Right lobe of liver (tissue), 4 donors: ENCODE measurements at regions not wholly inside any gene's neighbourhood (a gene's known extent, or its start where the extent isn't known, plus 50 kb on each side); places are given as distances from the start of the nearest gene placed in this dataset.

Source experiments
- POLR2A ChIP-seq: fragments of 450-650 bp; IDR thresholded peaks from one replicate; pipeline ENCODE4 v1.6.1; 2017; ENCODE audit warnings: antibody characterized with exemption, mild to moderate bottlenecking
- TF ChIP-seq, protein P1 (sequence below), 4 donors: fragments of 200-600 bp in 3 of 4; fragments of 450-650 bp in 1 of 4; IDR thresholded peaks; one replicate each; pipeline versions ENCODE4 v1.5.1 to v1.8.0; 2016 to 2022; ENCODE audit warnings: antibody characterized with exemption in 4 of 4, mild to moderate bottlenecking in 2 of 4
- donor health status: DM: no; HTN: no; CAD: no.
- donor health status: DM: no; HTN: no; CAD: no.
- donor health status: DM: no; HTN: yes; CAD: no.

DNA sequence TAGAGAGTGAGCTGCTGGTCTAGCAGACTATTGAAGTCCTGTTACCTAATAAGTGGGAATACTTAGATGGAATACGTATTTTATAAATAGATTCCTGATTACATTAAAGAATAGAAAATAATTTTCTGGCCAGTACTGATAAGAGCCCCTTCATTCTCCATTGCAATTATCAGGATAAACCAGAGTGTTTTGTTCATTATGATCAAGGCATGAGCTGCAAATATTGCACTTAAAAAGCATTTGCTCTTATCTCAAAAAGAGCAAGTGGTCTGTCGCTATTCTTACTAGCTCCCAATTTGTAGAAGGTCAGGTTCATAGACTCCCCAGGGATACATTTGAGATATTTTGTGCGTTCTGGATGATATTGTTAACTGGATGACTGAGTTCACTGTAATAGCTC is 73.1 kb upstream of the PLCB4 start:
- TF ChIP-seq POLR2A = no peak
- TF ChIP-seq, protein P1, sequence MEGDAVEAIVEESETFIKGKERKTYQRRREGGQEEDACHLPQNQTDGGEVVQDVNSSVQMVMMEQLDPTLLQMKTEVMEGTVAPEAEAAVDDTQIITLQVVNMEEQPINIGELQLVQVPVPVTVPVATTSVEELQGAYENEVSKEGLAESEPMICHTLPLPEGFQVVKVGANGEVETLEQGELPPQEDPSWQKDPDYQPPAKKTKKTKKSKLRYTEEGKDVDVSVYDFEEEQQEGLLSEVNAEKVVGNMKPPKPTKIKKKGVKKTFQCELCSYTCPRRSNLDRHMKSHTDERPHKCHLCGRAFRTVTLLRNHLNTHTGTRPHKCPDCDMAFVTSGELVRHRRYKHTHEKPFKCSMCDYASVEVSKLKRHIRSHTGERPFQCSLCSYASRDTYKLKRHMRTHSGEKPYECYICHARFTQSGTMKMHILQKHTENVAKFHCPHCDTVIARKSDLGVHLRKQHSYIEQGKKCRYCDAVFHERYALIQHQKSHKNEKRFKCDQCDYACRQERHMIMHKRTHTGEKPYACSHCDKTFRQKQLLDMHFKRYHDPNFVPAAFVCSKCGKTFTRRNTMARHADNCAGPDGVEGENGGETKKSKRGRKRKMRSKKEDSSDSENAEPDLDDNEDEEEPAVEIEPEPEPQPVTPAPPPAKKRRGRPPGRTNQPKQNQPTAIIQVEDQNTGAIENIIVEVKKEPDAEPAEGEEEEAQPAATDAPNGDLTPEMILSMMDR (IDR thresholded peaks at IDR 0.05) = no peak
